ENCODE measurements at regions not wholly inside any gene's neighbourhood (a gene's known extent, or its start where the extent isn't known, plus 50 kb on each side); places are given as distances from the start of the nearest gene placed in this dataset.

DNA sequence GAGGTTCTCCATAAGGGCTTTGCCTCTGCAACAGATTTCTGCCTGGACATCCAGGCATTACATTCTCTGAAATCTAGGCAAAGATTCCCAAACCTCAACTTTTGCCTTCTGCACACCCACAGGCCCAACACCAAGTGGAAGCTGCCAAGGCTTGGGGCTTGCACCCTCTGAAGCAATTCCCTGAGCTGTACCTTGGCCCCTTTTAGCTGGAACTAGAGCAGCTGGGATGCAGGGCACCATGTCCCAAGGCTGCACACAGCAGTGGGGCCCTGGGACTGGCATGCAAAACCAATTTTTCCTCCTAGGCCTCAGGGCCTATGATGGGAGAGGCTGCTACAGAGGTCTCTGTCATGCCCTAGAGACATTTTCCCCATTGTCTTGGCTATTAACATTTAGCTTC is 943.2 kb downstream of the PCDH17 start:
- TF ChIP-seq, protein P1, sequence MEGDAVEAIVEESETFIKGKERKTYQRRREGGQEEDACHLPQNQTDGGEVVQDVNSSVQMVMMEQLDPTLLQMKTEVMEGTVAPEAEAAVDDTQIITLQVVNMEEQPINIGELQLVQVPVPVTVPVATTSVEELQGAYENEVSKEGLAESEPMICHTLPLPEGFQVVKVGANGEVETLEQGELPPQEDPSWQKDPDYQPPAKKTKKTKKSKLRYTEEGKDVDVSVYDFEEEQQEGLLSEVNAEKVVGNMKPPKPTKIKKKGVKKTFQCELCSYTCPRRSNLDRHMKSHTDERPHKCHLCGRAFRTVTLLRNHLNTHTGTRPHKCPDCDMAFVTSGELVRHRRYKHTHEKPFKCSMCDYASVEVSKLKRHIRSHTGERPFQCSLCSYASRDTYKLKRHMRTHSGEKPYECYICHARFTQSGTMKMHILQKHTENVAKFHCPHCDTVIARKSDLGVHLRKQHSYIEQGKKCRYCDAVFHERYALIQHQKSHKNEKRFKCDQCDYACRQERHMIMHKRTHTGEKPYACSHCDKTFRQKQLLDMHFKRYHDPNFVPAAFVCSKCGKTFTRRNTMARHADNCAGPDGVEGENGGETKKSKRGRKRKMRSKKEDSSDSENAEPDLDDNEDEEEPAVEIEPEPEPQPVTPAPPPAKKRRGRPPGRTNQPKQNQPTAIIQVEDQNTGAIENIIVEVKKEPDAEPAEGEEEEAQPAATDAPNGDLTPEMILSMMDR (tag by site-specific recombination; IDR thresholded peaks at IDR 0.05) = no peak
- TF ChIP-seq ZNF214 (tag by site-specific recombination; IDR thresholded peaks at IDR 0.05; ENCODE audit: borderline replicate concordance) (no peak), PRDM1 (tag by site-specific recombination; IDR thresholded peaks at IDR 0.05) (no peak)
- TF ChIP-seq, protein P2, sequence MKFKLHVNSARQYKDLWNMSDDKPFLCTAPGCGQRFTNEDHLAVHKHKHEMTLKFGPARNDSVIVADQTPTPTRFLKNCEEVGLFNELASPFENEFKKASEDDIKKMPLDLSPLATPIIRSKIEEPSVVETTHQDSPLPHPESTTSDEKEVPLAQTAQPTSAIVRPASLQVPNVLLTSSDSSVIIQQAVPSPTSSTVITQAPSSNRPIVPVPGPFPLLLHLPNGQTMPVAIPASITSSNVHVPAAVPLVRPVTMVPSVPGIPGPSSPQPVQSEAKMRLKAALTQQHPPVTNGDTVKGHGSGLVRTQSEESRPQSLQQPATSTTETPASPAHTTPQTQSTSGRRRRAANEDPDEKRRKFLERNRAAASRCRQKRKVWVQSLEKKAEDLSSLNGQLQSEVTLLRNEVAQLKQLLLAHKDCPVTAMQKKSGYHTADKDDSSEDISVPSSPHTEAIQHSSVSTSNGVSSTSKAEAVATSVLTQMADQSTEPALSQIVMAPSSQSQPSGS (tag by site-specific recombination; IDR thresholded peaks at IDR 0.05; ENCODE audit: low read depth) = no peak
- TF ChIP-seq, protein P3, sequence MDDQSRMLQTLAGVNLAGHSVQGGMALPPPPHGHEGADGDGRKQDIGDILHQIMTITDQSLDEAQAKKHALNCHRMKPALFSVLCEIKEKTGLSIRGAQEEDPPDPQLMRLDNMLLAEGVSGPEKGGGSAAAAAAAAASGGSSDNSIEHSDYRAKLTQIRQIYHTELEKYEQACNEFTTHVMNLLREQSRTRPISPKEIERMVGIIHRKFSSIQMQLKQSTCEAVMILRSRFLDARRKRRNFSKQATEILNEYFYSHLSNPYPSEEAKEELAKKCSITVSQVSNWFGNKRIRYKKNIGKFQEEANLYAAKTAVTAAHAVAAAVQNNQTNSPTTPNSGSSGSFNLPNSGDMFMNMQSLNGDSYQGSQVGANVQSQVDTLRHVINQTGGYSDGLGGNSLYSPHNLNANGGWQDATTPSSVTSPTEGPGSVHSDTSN (CRISPR knock-in tag; IDR thresholded peaks at IDR 0.05) = no peak
- TF ChIP-seq, protein P4, sequence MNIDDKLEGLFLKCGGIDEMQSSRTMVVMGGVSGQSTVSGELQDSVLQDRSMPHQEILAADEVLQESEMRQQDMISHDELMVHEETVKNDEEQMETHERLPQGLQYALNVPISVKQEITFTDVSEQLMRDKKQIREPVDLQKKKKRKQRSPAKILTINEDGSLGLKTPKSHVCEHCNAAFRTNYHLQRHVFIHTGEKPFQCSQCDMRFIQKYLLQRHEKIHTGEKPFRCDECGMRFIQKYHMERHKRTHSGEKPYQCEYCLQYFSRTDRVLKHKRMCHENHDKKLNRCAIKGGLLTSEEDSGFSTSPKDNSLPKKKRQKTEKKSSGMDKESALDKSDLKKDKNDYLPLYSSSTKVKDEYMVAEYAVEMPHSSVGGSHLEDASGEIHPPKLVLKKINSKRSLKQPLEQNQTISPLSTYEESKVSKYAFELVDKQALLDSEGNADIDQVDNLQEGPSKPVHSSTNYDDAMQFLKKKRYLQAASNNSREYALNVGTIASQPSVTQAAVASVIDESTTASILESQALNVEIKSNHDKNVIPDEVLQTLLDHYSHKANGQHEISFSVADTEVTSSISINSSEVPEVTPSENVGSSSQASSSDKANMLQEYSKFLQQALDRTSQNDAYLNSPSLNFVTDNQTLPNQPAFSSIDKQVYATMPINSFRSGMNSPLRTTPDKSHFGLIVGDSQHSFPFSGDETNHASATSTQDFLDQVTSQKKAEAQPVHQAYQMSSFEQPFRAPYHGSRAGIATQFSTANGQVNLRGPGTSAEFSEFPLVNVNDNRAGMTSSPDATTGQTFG (tag by site-specific recombination; IDR thresholded peaks at IDR 0.05; ENCODE audit: borderline replicate concordance) = no peak

Data from HEK293 (cell line).